ENCODE measurements at regions not wholly inside any gene's neighbourhood (a gene's known extent, or its start where the extent isn't known, plus 50 kb on each side); places are given as distances from the start of the nearest gene placed in this dataset.
"Not testable (repeated sequence)": the region's sequence is repeated elsewhere in the genome, so short reads cannot be mapped to it uniquely, and the experiment has no call there.

- Histone ChIP-seq H3K79me2 (ENCODE audit: insufficient read depth, low read depth, low read length) (no peaks in the 10 kb centered on the region), H3K4me3 (ENCODE audit: low read depth, low read length, poor library complexity, severe bottlenecking) (no peak overlapping the region), H3K4me1 (ENCODE audit: insufficient read depth, low read length, poor library complexity, severe bottlenecking) (no peaks in the 10 kb centered on the region), H3K4me2 (ENCODE audit: low read length) (no peak overlapping the region), H2AFZ (ENCODE audit: low read length) (no peak overlapping the region), H3K36me3 (ENCODE audit: insufficient read depth, low read length) (no peaks in the 10 kb centered on the region), H4K20me1 (ENCODE audit: insufficient read depth, low read length) (no peaks in the 10 kb centered on the region), H3K9me2 (ENCODE audit: insufficient read depth, low read length) (no peaks in the 10 kb centered on the region), H3K27ac (ENCODE audit: low read depth, low read length, poor library complexity, severe bottlenecking) (no peak overlapping the region), H3K9me3 (ENCODE audit: low read length) (no peaks in the 10 kb centered on the region)
- CTCF ChIA-PET (ENCODE audit: unreplicated experiment), result no interaction called here
- DNase-seq (ENCODE audit: low spot score), result peak; percentile 4
- POLR2A ChIA-PET, result interaction anchor here (0.7 kb wide), 1 partner anchor 847 kb away, joined by 3 read pairs; no protein-coding TSS in a partner anchor
- intact Hi-C loops (cut with micrococcal nuclease; ENCODE audit: unreplicated experiment), result loop anchor here (10.0 kb wide), 1 partner anchor 335 kb away; the partner anchor contains the start of gene DYNLT3
- TF ChIP-seq EZH2phosphoT487 (IDR thresholded peaks at IDR 0.05; ENCODE audit: borderline replicate concordance, low read depth, low read length), result no peak
- TF ChIP-seq, protein P1, sequence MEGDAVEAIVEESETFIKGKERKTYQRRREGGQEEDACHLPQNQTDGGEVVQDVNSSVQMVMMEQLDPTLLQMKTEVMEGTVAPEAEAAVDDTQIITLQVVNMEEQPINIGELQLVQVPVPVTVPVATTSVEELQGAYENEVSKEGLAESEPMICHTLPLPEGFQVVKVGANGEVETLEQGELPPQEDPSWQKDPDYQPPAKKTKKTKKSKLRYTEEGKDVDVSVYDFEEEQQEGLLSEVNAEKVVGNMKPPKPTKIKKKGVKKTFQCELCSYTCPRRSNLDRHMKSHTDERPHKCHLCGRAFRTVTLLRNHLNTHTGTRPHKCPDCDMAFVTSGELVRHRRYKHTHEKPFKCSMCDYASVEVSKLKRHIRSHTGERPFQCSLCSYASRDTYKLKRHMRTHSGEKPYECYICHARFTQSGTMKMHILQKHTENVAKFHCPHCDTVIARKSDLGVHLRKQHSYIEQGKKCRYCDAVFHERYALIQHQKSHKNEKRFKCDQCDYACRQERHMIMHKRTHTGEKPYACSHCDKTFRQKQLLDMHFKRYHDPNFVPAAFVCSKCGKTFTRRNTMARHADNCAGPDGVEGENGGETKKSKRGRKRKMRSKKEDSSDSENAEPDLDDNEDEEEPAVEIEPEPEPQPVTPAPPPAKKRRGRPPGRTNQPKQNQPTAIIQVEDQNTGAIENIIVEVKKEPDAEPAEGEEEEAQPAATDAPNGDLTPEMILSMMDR (conservative IDR thresholded peaks at IDR 0.05; ENCODE audit: low read length), result peak; percentile 60
- BruUV-seq (replicated peaks), result no TSS peak
Measured at GRCh38 chrX:37509349-37509748, 62.1 kb upstream of the LANCL3 start.

DNA sequence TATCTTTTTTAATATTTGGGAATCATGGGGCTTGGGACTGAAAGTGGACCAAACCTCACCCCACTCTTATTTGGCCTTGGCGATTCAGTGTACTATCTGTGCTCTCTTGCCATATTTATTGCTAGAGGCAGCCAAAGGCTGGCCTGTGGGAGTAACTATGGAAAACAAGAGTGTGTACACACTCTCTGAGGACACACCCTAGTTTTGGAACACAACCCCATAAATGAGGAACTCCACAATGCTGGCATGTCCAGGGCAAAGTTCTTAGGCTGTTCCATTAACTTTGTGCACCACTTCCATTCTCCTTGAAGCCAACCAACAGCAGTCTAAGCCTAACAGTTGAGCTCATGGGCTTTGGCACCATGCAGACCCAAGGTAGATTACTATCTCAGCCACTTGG is 54.9 kb upstream of the LANCL3 start:
- POLR2A ChIA-PET; H3K9me3 ChIP-seq (ENCODE audit: low read length); H3K79me2 ChIP-seq (ENCODE audit: insufficient read depth, low read depth, low read length); H3K4me3 ChIP-seq (ENCODE audit: low read depth, low read length, poor library complexity, severe bottlenecking); BruUV-seq (replicated peaks); H2AFZ ChIP-seq (ENCODE audit: low read length); H4K20me1 ChIP-seq (ENCODE audit: insufficient read depth, low read length); H3K36me3 ChIP-seq (ENCODE audit: insufficient read depth, low read length); DNase-seq (ENCODE audit: low spot score); intact Hi-C loops (cut with micrococcal nuclease; ENCODE audit: unreplicated experiment); H3K9me2 ChIP-seq (ENCODE audit: insufficient read depth, low read length); H3K4me2 ChIP-seq (ENCODE audit: low read length); H3K27ac ChIP-seq (ENCODE audit: low read depth, low read length, poor library complexity, severe bottlenecking); CTCF ChIA-PET (ENCODE audit: unreplicated experiment); H3K4me1 ChIP-seq (ENCODE audit: insufficient read depth, low read length, poor library complexity, severe bottlenecking): not testable (repeated sequence)

GRCh38 chrX:37519261-37519660 is 52.2 kb upstream of the LANCL3 start:
- DNase-seq (ENCODE audit: low spot score); H3K9me3 ChIP-seq (ENCODE audit: low read length); H3K4me2 ChIP-seq (ENCODE audit: low read length); H3K4me3 ChIP-seq (ENCODE audit: low read depth, low read length, poor library complexity, severe bottlenecking); H2AFZ ChIP-seq (ENCODE audit: low read length); H3K79me2 ChIP-seq (ENCODE audit: insufficient read depth, low read depth, low read length); CTCF ChIA-PET (ENCODE audit: unreplicated experiment); H3K36me3 ChIP-seq (ENCODE audit: insufficient read depth, low read length); BruUV-seq (replicated peaks); H4K20me1 ChIP-seq (ENCODE audit: insufficient read depth, low read length); POLR2A ChIA-PET; H3K27ac ChIP-seq (ENCODE audit: low read depth, low read length, poor library complexity, severe bottlenecking); intact Hi-C loops (cut with micrococcal nuclease; ENCODE audit: unreplicated experiment); H3K9me2 ChIP-seq (ENCODE audit: insufficient read depth, low read length); H3K4me1 ChIP-seq (ENCODE audit: insufficient read depth, low read length, poor library complexity, severe bottlenecking): not testable (repeated sequence)

- H3K4me2 ChIP-seq (ENCODE audit: low read length); H3K4me1 ChIP-seq (ENCODE audit: insufficient read depth, low read length, poor library complexity, severe bottlenecking); BruUV-seq (replicated peaks); H3K36me3 ChIP-seq (ENCODE audit: insufficient read depth, low read length); CTCF ChIA-PET (ENCODE audit: unreplicated experiment); H3K4me3 ChIP-seq (ENCODE audit: low read depth, low read length, poor library complexity, severe bottlenecking); H3K27ac ChIP-seq (ENCODE audit: low read depth, low read length, poor library complexity, severe bottlenecking); H3K79me2 ChIP-seq (ENCODE audit: insufficient read depth, low read depth, low read length); H2AFZ ChIP-seq (ENCODE audit: low read length); H3K9me2 ChIP-seq (ENCODE audit: insufficient read depth, low read length); DNase-seq (ENCODE audit: low spot score); intact Hi-C loops (cut with micrococcal nuclease; ENCODE audit: unreplicated experiment); H4K20me1 ChIP-seq (ENCODE audit: insufficient read depth, low read length); H3K9me3 ChIP-seq (ENCODE audit: low read length); POLR2A ChIA-PET: not testable (repeated sequence)
Measured at GRCh38 chrX:37520860-37521450, 50.5 kb upstream of the LANCL3 start.
